Left kidney (tissue), 1 donor: ENCODE measurements at regions not wholly inside any gene's neighbourhood (a gene's known extent, or its start where the extent isn't known, plus 50 kb on each side); places are given as distances from the start of the nearest gene placed in this dataset.

Source experiments
- DNase-seq: peaks from one replicate; pipeline ENCODE4 v3.0.0-alpha.2; 2013

DNA sequence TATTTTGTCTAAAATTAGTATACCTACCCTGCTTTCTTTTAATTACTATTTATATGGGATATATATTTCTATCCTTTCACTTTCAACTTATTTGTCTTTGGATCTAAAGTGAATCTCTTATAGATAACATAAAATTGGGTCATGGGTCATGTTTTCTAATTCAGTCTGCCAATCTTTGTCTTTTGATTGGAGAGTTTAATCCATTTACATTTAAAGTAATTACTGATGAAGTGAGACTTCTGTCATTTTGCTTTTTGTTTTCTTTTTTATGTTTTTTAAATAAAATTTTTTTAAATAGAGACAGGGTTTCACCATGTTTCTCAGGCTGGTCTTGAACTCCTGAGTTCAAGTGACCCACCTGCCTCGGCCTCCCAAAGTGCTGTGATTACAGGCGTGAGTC, 50.5 kb upstream of the PRDM1 start:
- no peak for DNase-seq

DNA sequence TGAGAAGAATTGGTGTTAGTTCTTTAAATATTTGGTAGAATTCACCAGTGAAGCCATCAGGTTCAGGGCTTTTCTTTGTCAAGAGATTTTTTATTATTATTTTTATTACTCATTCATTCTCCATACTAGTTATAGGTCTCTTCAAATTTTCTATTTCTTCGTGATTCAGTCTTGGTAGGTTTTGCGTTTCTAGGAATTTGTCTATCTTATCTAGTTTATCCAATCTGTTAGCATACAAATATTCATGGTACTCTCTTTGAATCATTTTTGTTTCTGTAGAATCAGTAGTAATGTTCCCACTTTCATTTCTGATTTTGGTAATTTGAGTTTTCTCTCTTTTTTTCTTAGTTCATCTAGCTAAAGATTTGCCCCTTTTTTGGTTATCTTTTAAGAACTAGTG, 52.3 kb upstream of the PRDM1 start:
- DNase-seq = no peak

DNA sequence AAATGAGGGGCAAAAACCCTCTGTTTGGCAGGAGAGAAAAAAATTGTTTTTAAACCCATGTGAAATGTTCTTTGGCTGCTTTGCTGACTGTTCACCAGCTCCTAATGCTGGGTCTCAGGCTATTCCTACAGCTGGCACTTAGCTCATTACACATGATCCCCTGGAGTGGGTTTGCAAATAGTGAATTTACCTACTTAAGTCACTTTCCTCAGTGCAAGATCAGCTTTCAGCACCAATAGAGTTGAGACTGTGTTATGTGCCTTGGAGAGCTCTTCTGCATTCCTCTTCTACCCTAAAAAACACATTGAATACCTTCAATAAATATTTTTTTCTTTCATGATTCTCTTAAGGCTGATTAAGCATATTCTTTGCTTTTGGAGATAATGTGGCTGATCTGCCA, 58.4 kb upstream of the PRDM1 start:
- DNase-seq = no peak

DNA sequence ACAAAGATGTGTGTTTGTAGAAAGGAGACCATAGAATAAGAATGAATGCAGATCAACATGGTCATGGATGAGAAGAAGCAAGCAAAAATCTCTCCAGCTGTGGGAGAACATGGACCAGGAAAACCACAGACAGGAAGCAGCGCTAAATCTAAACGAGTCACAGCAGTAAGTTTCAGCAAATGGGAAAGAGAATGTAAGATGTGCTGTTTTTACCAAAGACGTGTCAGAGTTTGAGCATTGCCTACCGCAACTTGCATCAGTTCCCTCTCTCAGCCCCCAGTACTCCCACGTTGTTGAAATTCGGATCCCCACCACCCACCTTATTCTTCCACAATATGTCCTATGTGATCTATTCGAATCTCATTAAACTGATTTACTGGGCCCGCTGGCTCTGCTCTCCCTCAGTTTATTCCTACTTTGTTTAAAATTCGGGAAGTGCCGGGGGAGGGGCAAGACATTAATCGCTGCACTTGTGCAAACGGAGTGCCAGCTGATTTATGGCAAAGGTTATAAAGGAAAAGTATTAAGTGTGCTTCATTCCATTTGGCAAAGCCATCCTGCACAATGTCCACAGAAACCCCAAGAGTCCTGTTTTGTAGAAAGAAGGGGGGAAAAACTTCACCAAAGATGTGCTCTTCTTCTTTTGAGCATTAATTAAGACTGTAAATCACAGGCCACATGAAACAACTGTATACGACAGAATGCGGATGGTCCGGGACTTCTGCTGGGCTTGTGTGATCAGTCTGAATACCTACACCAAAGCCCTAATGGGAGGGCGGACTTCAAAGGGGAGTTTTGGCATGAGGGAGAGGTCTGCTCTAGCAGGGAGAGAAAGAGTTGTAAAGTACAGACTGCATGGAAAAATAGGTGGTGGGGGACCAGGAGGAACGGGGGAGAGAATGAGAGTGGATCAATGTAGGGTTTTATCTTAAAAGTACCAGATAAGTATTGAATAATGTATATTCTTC, 59.1 kb upstream of the PRDM1 start:
- peak; percentile 44 for DNase-seq

DNA sequence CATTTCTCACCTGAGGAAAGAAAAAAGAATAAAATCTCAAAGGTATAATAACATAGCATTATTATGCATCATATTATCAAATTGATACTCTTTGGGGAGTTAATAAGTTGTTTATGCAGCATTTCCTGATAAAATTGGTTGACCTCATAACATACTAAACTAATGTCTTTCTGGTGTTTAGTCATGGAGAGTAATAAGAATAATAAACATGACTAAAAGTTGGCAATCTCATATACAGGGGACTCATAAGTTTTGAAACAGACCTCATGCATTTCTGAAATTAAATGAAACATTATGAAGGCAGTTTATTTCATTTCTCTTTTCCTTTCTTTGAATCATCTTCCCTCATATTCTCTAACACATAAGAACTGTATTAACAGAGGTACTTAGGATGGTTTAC, 60.5 kb upstream of the PRDM1 start:
- DNase-seq = no peak

DNA sequence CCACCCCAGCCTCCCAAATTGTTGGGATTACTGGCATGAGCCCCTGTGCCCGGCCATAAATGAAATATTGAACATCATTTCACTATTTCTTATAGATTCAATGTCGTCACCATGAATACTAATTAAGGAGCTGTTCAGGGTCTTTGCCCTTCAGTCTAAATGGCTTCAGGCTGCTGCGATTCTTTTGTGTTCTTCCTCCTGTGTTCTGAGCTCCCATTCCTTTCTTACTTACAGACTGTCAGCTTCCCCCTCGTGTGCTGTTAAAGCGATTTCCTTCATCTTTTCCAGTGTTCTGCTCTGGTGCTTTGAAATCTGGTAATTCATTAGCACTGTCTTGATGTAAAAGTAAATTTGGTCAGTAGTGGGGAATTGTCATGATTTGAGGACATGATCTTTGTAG, 63.3 kb upstream of the PRDM1 start:
- DNase-seq = no peak

DNA sequence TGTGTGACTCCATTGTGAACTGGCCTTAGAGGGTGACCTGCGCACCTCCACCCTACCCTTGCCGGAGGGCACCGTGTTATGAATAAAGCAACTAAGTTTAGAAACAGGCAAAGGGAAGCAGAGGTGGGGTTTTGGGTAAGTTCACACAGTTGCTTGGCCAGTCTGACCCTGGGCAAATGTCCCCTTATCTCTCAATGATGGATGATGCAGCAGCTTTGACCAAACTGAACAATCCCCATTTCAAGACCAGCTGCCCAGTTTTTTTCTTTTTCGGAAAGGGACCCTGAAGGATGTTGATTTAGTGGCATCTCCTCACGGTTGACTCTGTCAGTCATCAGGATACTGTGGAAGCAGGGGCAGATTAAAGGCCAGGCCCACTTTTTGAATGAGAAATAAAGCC, 68.7 kb upstream of the PRDM1 start:
- DNase-seq = no peak

DNA sequence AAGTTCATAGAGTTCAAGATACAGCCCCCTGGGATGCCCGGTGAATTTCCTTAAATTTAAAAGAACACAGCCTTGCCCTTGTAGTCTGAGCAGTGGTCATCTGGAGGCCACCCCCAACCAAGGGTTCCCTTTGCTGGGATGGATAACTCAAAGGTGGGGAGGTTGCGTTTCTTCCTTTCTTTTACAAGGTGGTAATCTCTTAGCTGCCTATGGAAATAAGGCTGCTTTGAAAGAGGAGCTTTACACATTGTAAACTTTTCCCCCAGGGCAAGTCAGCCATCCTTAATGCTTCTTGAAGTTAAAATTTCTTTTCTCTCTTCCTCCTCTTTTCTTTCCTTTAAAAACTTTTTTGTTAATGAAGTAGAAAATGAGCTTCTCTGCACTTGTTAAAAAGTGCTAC, 71.2 kb upstream of the PRDM1 start:
- DNase-seq = no peak

DNA sequence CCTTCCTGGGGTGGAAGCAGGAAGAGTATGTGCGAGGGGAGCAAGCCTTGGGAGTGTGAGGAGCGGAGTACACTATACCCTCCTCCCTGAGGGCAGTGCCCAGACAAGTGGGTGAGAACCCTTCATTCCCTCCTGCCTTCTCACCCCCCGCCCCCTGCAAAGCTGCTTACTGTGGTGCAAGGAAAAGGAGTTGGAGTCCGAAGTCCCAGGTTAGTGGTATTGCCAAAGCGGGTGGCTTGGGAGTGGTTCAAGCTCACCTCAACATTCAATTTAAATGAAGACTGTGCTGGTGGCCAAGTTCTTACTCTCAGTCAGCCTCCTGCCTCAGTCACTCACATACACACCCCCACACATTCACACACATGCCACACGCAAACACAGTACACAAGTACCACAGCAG, 74.7 kb upstream of the PRDM1 start:
- DNase-seq = no peak

DNA sequence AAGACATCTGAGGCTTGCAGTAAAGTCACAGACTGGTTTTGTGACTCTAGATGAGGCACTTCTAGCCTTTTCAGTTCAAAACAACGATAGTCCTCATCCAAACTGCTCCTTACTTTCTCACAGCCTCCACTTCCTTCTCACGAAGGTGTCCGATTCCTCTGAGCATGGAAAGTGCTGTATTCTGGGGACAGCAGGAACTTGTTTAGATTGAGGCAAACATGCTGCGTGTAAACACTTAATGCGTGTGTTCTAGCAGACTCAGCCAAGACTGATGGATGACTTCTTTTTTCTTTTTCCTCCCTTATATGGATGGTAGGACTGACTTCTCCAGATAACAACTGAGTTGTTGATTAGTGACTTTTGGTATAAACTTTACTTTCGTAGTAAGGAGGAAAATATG, 80.2 kb upstream of the PRDM1 start:
- no peak for DNase-seq

DNA sequence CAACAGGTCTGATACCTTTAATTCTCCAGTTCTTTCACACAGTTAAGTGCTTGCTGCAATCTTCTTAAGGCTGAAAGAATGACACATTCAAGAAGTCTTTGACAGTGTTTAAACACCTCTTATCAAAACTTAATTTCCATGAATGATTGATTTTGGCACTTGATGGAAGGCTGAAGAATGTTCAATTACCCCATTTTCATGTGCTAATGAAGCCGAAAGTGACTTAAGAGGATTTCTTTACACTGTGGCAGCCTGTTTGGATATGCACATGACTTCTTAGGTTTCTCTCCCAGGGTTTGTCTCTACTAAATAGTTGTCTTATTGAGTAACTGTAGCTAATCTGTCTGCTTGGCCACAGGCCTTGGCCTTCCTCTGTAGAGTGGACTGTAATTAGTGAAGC, 81.1 kb upstream of the PRDM1 start:
- no peak for DNase-seq

DNA sequence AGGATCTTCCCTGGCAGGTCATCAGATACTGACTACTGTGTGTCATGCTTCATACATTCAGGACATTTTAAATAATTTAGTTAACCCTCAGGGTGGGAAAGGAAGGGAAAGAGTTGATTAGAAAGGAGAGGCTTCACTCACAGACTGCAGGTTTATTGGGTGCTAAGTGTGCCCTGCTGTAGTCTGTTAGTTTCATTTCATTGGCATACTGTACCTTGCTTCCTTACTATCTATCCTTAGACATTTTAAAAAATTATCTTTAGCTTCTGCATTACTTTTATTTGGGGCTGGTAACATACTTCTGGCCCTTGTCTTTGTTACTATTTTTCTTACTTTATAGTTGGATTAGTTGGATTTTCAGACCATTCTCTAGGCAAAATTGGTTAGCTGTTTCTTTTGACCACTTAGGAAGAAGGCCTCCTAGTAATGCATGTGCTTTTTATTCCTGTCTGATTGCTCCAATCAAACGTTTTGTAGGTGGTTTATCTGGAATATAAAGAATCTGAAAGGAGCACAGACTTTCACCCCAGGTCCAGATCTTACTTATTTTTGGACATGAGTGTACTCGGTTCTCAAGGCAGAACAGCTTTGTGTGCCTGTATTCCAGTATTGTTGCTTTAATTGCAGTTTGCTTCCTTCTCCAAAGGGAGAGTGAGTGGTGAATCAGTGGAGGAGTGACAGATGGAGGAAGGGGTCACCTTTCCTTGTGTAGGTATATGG, 82.7 kb upstream of the PRDM1 start:
- no peak for DNase-seq

DNA sequence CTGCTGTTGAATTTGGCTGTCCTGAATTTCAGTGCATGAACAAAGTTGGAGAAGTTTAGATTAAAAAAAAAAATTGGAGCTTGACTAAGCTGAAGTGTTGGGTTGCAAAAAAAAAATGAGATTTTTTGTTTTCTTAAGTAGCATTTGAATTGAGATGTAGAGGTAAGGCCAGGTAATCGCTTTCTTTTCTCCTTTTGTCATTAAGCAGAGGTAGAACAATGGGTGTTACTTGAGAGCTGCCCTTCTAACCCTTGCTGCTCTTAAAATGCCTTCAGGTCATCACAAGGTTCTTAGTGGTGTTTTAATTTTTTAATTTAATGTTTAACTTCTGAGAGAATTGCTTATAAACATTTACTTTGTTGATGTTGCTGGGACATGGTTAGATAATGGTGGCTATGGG, 84.1 kb upstream of the PRDM1 start:
- DNase-seq = no peak

DNA sequence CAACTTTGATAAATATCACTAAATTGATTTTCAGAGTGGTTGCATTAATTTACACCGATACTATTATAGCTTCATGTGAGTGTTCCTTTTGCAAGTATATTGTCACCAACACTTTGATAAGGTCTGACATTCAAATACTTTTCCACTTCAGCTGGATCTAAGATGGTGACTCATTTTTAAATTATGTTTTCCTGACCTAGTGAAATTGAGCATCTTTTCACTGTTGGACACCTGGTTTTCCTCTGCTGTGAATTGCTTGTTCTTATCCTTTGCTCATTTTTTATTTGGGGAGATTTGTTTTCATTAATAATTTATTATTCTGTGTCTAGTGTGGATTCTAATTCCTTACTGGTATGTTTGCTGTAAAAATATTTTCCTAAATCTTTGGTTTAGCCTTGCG, 85.2 kb upstream of the PRDM1 start:
- no peak for DNase-seq

DNA sequence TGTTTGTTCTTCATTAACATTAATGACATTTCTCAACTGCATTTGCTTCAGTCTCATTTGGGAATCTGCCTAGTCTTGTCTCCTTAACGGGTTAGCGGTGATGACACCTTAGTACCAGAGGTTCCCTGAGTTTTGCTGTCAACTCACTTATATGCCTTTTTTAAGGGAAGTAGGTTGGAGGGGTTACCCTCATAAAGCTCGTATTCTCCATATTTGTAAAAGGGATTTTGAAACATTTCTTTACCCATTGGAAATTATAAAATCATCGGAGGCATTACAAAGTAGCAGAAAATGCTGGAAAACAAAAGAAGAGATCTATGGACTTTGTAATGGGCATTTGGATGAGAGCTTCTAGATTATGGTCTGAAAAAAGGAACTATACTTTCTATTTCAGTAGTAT, 88.7 kb upstream of the PRDM1 start:
- DNase-seq = no peak

DNA sequence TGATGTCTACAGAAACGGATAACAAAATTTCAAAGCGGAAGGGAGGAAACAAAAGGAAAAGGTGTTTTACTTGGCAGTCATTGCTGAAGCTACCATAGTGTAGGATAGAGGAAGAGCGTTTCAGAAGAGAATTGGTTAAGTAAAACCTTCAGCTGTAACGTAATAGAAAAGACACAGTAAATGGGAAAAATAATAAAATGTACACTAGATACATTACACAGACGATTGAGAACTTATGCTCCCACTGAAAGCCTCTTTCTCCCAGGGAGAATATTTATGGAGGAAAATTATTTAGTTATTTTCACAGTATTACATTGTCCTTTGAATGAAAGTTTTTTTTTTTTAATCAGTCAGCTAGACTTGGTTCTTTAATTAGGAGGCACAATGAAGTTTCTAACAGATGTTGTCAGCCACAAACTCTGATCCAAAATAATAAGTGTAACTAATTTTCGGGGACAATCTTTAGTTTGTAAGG, 90.7 kb upstream of the PRDM1 start:
- no peak for DNase-seq

DNA sequence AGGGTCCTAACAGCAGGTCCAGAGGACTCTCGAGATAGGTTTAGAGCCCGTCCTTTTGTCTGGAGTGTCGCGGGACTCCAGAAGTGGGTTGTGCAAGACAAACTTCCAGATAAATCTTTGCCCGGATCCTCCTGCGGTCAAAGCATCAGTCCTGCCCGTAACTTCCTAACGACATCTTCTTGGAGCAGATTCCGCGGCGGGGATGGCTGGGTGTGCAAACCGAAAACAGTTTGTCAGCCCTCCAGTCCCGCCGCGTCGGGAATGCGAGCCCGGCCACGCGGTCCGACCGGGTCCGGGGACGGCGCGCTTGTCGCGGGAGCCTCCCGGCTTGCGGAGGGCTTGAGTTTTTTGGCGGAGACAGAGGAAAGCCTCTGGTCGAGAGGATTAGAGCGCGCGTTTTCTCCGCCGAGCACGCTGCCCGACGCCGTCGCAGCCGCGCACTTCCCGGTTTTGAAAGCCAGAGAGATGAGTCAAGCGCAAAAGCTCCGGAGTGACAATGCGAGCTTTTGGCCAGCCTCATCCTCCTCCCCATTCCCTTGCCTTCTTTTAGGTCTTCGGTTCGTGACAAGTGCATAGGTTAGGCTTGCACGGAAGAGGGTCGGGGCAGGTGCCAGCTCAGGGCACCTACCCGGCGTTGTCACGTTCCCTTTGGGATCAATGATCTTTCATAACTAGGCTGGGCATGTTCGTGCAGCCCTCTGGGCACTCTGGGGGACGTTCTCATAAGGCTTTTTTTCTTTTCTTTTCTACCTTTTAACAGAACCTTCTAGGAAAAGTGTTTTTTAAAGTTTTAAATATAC, 91.3 kb upstream of the PRDM1 start:
- DNase-seq = peak; percentile 41

DNA sequence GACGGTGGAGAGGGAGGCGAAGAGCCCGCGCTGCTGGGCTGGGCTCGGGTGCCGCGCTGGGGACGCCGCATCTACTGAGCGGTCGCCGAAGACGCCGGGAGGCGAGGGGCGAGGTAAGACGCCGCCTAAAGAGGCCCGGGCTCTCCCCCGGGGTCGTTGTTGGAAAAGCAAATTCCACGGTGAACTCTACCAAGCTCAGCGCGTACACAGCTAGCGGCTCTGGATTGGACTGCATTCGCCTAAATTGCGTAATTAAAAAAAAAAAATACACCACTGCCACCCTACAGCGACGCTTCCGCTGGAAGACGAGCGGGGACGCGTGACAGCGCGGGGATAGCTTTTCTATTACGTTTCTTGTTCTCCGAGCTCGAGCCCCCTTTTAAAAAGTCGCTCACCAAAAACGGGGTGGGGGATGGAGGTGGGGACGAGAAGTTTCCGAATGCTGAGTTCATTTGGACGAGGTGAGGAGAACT, 92.0 kb upstream of the PRDM1 start:
- DNase-seq = peak; percentile 31

DNA sequence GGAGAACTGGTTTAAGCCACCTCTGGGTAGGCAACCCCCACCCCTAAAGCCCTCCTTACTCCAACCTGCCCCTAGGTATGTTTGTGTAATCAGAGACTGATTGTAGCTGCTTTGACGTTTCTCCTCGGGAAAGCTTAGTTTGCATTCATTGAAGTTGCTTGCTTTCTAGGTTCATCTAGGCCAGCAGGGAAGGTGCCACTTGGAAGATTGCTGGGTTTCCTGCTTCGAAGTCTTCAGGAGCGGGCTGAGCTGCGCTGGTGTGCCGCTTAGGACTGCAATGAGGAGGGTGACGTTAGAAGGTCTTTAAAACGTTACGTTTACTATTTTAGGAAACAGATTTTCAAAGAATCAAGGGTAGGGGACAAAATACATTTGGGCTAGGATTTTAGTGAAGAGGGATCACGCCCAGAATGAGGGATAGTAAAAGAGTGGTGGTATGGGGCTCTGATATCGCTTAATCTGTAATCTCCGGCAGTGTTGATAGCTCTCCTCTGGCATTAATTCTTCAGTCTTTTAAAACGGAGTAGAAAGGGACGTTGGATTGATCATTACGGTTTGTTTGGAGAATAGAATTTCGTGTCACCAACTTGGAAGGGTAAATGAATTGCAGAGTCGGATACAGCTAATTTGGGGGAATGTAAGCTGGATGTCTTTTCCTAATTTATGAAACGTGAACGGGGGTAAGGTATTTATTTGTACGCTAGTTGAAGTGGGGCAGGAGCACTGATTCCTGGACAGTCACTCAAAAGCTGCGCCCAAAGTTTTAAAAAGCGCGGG, 92.6 kb upstream of the PRDM1 start:
- DNase-seq = no peak

DNA sequence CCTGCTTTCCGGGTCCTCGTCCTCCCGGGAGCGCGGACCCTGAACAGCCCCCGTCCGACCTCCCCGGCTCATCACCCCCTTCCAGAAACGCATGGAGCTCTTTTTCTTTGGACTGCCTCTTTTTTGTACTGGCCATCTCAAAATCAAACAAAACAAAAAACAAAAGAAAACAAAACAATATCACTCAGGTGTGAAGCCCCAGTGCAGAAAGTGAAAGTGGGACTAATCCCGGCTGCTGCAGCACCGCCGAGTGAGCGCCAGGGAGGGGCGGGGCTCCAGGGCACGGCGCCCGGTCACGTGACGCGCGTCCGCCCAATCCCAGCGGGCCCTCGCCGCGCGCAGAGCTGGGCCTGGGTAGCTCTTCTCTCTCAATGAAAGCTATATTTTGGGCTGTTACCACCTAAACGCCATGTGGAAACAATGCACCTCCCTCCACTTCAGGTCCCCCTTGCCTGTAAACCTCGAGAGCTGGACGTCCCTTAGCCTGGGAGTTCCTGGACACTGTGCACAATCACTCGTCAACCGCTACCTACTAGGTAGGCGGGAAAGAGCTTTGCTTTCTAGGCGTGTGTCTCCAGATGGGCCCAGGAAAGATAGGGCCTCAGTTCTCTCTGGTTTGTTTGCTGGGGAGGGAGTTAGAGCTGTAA, 93.7 kb upstream of the PRDM1 start:
- DNase-seq = peak; percentile 82
